Fibroblast of the aortic adventitia (primary cell): ENCODE measurements at regions not wholly inside any gene's neighbourhood (a gene's known extent, or its start where the extent isn't known, plus 50 kb on each side); places are given as distances from the start of the nearest gene placed in this dataset.

ENCODE experiments used
- DNase-seq: peaks from one replicate; pipeline ENCODE4 v3.0.0-alpha.2; 2010; ENCODE audit warnings: low read depth
- H3K4me3 ChIP-seq: 2 replicates; pipeline ENCODE4 v1.5.1; 2011; ENCODE audit warnings: low read depth, mild to moderate bottlenecking, control low read depth, low read length, moderate library complexity
- TF ChIP-seq, protein P1 (sequence below): IDR thresholded peaks from 2 replicates; pipeline ENCODE4 v1.5.1; 2011; ENCODE audit warnings: mild to moderate bottlenecking, low read length, control low read depth, inconsistent platforms; ENCODE audit not compliant: insufficient read depth

DNA sequence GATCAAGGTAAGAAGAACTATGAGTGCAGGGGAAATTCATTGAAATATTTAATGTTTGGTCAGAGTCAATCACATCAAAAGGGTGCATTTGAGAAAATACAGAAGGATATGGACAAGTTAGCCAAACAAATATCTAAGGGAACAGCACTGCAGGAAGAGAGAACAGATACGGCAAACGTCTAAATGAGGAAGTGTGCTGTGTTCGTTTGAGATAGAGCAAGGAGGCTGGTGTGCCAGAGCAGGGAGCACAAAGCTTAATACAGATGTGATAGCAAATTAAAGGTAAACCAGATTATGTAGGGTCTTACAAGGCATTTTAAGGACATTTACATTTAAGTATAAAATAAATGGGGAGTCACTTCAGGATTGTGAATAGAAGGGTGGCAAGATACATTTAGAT lies 241.3 kb upstream of the ZNF804A start:
- DNase-seq = no peak
- TF ChIP-seq, protein P1, sequence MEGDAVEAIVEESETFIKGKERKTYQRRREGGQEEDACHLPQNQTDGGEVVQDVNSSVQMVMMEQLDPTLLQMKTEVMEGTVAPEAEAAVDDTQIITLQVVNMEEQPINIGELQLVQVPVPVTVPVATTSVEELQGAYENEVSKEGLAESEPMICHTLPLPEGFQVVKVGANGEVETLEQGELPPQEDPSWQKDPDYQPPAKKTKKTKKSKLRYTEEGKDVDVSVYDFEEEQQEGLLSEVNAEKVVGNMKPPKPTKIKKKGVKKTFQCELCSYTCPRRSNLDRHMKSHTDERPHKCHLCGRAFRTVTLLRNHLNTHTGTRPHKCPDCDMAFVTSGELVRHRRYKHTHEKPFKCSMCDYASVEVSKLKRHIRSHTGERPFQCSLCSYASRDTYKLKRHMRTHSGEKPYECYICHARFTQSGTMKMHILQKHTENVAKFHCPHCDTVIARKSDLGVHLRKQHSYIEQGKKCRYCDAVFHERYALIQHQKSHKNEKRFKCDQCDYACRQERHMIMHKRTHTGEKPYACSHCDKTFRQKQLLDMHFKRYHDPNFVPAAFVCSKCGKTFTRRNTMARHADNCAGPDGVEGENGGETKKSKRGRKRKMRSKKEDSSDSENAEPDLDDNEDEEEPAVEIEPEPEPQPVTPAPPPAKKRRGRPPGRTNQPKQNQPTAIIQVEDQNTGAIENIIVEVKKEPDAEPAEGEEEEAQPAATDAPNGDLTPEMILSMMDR = no peak
- no peak overlapping the region for H3K4me3 ChIP-seq

DNA sequence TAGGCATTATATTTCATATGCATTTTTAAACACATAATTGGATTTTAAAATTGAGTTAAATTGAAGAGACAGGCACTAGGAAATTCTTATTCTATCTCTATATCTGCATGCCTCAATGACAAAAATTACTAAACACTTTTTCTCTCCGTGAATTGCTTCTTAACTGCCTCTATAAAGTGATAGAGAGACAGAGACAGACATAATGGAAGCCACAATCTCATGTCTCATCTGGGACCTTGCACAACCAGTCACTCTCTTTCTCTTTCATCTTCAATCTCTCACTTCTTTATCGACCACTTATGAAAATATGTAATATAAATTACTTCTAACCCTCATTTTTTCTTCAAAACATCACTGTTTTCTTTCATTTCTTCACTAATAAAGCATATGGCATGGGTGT lies 238.9 kb upstream of the ZNF804A start:
- TF ChIP-seq, protein P1 = no peak
- H3K4me3 ChIP-seq = no peak overlapping the region
- DNase-seq = no peak

DNA sequence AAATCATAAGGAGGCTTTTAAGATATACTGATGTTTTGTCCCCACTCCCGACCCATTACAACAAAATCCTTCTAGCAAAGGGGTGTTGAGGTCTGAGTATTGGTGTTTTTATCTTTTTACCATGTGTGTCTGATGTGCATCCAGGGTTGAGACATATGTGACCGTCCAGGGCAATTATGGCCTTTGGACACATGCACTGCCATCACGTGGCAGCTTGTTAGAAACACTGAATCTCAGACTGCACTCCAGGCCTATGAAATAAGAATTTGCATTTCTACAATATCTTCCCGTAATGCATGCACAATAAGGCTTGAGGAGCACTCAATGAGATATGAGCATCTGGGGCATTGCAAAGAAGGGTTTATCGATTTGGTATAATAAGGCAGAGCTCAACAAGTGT lies 235.1 kb upstream of the ZNF804A start:
- TF ChIP-seq, protein P1 = no peak
- H3K4me3 ChIP-seq = no peak overlapping the region
- DNase-seq = no peak

DNA sequence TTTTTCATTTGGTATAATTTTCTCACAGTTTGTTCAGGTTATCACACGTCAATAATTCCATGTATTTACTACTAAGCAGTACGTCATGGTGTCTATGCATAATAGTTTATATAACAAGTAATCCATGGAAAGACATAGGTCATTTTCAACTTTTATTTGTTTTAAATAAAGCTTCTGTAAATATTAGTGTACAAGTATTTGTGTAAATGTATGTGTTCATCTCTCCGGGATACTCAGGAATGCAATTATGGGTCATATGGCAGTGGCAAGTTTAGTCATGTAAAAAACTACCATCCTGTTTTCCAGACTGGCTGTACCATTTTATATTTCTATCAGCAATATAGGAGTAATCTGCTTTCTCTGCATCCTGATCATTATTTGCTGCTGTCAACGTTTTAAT lies 231.1 kb upstream of the ZNF804A start:
- no peak for DNase-seq
- no peak overlapping the region for H3K4me3 ChIP-seq
- TF ChIP-seq, protein P1 = no peak

DNA sequence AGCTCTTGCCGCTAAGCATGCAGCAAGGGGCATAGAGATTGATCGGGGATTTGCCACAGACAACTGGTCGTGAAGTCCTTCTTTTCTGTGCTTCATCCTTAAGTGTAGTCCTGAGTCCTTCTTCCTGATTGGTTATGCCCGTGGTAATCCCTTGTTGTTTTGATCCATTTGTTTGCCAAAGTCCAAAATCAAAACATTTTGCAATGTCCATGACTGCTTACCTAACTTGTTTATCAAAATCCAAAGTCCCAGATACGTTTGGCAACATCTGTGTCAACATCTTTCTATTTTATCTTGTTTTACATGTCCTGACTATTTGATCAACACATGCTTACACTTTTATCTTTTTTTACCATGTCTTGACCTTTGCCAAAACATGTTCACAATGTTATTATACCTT lies 229.0 kb upstream of the ZNF804A start:
- no peak for DNase-seq
- H3K4me3 ChIP-seq = no peak overlapping the region

DNA sequence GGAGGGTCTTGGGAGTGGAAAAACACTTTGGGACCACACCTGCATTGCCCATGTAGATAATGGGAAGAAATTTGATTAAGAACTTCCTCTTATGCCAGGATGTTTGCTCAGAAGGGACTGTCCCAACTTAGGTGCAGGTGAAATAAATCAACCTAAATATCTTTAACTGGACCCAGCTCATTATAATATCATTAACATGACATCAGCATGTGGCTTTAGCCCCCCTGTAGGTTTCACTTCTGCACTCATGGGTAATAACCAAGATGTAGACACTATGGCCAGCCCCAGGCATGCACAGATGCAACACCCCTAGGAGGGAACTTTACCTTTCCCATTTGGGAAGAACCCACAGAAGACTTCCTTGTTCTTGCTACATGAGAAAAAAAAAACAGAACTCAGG lies 227.4 kb upstream of the ZNF804A start:
- H3K4me3 ChIP-seq = no peak overlapping the region
- TF ChIP-seq, protein P1 = no peak
- no peak for DNase-seq

More for the DNA sequence above, 229.0 kb upstream of the ZNF804A start:
- TF ChIP-seq, protein P1 = no peak

DNA sequence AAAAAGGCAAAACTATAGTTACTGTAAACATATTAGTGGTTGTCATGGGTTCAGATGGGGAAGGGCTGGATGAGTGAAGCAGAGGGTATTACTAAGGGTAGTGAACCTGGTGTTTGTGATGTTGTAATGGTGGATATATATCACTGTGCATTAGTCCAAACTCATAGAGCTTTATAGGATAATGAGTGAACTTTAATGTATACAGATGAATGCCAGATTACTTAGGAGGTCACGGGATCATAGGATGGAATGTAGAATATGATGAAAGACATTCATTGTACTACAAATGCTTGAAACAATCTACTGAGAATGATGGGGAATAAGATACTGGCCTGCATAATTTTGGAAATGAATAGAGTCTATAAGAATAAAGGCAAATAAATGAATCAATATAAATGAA lies 226.7 kb upstream of the ZNF804A start:
- TF ChIP-seq, protein P1 = no peak

More for the DNA sequence above, 226.7 kb upstream of the ZNF804A start:
- no peak for DNase-seq
- H3K4me3 ChIP-seq = no peak overlapping the region
